Stimulated activated CD4-positive, alpha-beta T cell treated with anti-CD3 and anti-CD28 coated beads, Interleukin-1b, Interleukin-23, amount 100 ng/mL, for 48 hours (primary cell): ENCODE measurements at regions not wholly inside any gene's neighbourhood (a gene's known extent, or its start where the extent isn't known, plus 50 kb on each side); places are given as distances from the start of the nearest gene placed in this dataset.
"Not testable (repeated sequence)": the region's sequence is repeated elsewhere in the genome, so short reads cannot be mapped to it uniquely, and the experiment has no call there.

Experiments
- DNase-seq: peaks from one replicate; pipeline ENCODE4 v3.0.0-alpha.2; 2020

GRCh38 chr17:51347851-51348584 lies 87.7 kb downstream of the UTP18 start:
- no peak for DNase-seq

DNA sequence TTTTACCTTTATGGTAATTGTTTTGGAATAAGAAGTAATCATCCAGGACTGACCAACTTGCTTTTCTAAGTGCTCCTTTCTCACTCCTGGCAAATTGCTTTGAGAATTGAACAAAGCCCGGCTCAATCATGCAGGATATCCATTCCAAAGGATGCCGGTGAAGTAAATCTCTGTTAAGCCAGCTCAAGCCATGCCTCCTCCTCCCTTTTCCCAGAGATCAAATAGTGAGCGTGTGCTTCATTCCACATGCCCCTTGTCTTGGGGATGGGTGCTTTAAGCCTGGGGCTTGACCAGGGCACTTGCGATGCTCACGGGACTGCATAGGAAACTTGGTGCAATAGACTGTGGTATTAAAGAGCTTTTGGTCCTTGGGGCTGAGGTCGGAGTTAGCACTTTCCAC lies 90.7 kb downstream of the UTP18 start:
- no peak for DNase-seq

DNA sequence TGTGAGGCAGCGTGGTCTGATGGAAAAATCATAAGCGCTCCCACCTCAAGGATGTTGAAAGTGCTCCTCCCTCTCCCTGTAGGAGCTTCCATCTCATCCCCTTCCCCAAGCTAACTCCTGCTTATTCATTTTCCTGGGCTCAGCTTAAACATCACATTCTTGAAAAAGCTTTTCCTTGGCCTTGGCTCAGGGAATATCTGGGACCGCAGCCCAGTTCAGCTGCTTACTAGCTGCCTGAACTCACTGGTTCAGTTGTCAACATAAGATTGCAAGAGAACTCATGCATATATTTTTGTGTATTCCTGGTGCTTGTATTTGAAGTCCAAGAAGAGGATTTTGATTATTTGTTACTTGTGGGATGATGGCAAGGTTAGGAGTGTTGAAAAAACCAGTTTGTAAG lies 91.5 kb downstream of the UTP18 start:
- DNase-seq, result no peak

- DNase-seq, result no peak
Observed at GRCh38 chr17:51352798-51353197, 92.5 kb downstream of the UTP18 start.

GRCh38 chr17:51353296-51353695 lies 93.0 kb downstream of the UTP18 start:
- no peak for DNase-seq

DNA sequence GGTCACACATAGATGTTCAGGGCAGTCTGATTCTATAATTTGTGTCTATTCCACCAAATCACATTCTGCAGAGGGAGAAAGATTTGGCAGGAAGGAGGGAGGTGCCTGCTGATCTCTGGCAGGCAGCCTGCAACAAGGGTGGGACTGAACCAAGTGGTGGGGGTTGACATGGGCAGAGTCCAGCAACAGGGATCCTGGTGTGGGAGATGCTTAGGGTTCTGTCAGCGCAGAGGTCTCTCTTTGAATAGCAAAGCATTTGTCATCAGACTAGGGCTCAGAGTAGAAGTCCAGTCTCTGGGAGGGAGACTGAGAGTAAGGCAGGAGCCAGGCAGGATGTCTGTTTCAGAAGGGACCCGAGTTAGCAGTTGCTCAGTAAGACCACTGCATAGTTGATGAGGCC lies 94.6 kb downstream of the UTP18 start:
- DNase-seq, result no peak

DNA sequence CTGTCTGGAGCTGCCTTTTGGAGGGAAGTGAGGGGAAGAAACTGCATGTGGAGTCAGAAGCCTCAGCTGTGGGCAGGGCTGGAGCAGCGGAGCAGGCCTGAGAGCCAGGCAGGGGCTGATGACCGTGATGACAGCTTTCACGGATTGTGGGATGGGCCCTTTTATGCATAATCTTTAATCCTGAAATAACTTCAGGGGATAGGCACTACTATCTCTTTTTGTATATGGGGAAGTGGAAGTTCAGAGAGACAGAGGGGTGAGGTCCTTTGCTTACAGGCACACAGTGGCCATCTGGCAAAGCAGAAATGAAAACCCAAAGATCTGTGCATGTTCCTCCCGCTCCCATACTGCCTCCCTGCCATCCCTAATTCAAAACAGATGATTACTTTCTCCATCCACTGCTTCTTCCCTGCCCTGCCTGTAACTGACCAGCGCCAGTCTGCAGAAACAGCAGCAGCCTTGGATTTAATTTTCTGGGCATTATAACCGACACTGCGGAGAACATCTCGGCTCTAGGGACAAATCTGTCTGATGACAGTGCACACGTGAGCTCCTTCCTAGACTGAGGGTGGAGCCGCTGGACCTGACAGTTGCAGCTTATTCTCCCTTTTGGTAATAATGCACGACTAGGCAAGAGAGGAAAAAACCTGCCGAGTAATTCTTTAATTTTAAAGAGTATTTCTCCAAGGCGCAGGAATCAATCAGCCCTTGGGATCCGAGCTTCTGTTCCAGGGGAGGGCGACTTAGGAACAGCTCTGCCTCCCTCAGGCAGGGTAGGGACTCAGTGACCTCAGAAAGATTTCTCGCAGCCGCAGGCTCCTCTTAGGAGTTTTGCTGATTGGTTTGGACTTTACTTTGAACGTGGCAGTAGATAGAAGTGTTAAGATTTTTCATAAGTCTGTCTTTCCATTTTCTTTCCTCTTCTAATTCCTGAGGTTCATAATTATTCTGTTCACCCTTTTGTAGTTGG lies 95.4 kb downstream of the UTP18 start:
- DNase-seq, result no peak

DNA sequence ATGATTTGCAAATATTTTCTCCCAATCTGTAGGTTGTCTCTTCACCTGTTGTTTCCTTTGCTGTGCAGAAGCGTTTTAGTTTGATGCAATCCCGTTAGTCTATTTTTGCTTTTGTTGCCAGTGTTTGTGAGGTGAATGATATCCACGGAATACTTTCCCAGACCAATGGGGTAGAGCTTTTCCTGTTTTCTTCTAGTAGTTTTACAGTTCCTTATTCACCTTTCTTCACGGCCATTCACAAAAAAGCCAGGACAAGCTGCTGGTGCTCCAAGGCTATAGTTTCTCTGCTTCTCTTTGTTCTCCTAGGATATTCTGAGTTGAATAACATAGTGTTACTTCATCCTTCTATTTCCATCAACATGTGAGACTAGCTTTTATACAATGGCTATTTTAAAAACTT lies 98.7 kb downstream of the UTP18 start:
- DNase-seq, result no peak

DNA sequence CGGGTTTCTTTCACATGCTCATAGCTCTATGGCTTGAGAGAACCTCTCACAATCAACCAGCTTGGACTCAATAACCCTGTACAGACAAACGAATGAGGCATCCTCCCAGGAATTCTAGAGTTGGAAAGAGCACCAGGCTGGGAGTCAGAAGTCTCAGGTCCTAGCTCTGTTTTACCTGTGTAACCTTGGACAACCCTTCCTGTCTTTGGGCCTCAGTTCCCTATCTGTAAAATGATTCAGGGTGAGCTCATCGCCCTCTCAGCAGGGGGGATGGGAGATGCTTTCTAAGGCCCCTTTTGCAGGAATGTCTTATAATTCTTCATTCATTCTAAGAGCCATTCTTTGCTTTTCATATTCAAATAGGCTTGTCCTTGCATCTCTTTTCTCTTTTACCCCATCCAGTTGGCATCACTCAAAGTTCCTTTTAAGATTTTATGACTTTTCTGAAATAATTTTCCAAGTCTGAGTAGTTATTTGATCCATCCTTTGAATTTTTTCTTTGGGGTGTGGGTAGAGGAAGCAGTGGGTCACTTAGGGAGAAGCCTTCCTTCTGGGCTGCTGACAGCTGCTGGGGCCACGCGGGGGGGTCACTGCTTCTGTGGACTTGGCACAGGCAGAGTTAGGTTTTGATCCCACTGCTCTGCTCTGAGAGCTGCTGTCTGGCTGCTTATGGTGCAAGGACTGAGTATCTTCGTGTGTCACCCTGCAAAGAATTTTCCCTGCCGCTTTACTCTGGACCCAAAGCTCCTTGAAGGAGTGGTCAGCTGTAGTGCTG lies 102.7 kb downstream of the UTP18 start:
- no peak for DNase-seq

- peak; percentile 13 for DNase-seq
Observed at GRCh38 chr17:51365090-51365489, 104.7 kb downstream of the UTP18 start.

DNA sequence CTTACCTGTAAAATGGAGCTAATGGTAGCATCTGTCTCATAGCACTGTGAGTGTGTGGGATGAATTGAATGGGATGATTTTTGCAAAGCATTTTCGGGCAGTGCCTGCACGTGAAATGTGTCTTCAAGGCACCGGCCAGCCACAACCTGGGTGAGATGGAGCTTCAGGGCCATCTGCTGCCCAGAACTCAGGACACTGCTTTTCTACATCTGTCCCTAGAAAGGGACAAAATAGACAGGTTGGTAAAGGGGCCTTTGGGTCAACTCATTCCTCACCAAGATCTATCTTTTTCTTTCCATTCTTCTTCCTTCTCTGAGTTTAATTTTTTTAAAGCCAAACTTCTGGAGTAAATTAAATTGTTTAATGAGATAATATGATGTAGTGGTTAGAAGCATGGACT lies 106.5 kb downstream of the UTP18 start:
- DNase-seq, result no peak

DNA sequence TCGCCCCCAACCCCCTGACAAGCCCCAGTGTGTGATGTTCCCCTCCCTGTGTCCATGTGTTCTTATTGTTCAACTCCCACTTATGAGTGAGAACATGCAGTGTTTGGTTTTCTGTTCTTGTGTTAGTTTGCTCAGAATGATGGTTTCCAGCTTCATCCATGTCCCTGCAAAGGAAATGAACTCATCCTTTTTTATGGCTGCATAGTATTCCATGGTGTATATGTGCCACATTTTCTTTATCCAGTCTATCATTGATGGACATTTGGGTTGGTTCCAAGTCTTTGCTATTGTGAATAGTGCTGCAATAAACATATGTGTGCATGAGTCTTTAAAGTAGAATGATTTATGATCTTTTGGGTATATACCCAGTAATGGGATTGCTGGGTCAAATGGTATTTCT lies 107.5 kb downstream of the UTP18 start:
- not testable (repeated sequence) for DNase-seq

DNA sequence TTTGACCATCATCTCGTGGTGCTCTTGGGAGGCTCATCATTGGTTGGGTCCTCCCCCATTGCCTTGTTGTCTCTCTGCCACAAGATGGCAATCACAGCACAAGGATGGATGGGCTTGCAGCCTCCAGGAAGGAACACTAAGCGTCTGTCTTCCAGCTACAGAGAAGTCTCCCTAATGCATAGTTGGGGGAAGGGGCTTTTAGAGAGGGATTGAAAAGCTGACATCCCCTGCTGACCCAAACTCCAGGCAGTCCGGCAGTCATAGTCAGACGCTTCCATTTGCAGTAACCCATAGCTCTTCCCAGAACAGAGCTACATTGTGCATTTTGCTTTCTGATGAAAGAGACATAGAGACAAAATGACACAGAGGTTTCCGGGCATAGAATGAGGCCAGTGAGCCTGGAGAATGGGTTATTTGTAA lies 111.4 kb downstream of the UTP18 start:
- DNase-seq, result peak; percentile 46

DNA sequence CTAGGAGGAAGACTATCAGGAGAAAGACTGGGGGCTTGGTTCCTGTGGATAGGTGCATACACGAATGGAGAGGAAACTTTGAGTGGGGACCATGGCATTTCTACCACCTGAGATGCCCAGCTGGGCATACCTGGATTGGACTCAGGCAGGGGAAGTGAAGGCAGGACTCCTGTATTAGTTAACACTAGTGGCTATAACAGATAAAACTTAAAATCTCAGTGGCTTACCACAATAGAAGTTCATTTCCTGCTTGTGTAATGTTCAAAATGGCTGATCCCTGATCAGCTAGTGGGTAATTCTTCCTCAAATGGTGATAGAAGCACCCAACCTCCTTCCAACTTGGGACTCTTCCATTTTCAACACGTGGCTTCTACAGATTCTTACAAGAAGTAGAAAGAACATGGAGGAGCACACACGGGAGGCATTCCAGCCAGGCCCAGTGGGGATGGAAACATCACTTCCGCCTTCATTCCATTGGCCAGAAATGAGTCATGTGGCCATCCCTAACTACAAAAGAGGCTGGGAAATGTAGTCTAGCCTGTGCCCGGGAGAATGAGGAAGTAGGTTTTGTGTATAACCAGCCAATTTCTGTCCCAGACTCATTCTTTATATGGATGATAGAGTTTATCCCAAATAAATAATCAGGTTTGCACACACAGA lies 112.1 kb downstream of the UTP18 start:
- DNase-seq, result no peak

- no peak for DNase-seq
Observed at GRCh38 chr17:51373489-51374152, 113.3 kb downstream of the UTP18 start.

DNA sequence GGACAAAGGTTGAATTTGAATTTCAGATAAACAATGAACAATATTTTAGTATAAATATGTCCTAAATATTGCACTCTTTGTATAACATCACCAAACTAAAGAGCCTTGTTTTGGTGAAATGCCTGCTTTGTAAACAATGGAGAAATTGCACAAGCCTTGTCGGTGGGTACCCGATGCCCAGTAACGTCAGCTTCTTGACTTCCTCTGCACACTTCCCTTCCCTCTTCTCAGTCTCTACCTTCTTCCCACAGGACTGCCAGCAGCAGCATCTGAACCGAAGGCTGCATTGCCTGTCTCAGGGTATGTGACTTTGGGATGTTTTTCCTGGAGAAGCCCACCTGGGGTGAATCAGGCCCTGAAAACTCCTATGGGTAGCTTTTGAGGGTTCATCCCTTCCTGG lies 113.9 kb downstream of the UTP18 start:
- no peak for DNase-seq

DNA sequence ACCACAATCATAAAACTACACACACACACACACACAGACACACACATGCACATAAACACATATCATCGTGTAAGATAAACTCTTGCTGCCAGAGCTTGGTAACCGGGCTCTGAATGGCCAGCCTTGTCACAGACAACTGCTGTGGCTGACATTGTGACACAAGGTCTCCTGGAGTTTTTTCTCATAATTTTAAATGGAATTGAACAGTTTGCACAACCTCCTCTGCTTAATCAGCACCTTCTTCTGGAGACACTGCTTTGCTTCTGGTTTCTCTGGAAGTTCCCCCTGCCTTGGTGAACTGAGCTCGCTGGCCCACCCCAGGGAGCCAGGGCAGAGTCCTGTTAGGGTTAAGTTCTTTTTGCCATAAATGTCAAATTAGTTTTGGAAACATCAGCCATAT lies 115.4 kb downstream of the UTP18 start:
- no peak for DNase-seq

DNA sequence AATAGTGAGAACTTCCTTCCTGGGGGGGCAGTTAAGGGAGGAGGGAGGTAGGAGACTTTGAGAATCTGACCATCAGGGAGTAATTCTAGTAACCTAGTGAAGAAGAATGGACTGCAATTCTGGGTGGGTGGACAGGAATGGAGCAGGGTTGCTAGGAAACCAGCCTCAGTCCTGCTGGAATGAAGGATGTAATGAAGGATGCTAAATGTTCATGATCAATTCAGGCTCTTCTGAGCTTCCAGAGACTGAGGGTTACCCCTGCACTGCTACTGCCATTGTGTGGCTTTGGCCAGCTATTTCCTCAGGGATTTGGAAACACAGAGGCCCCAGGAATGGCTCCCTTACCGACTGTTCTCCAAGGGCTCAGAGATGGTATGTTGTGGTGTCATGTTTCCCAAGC lies 116.4 kb downstream of the UTP18 start:
- DNase-seq, result no peak

- DNase-seq, result no peak
Observed at GRCh38 chr17:51381262-51381661, 120.9 kb downstream of the UTP18 start.

DNA sequence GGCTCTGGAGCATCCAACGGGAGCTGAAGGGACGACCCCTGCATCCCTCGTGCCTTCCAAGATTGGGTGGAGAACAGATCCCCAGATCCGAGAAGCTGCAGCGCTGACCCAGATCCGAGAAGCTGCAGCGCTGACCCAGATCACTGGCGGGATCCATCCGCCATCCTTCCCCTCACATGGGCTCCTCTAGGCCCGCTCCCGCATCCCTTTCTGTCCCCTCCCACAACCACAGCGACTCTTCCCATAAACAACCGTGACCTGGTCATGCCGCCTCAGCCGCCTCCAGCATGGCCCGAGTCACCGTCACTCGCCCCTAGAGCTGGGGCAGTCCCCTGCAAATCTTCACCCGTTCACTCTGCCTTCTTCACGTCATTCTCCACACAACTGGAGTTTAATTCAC lies 124.9 kb downstream of the UTP18 start:
- no peak for DNase-seq

GRCh38 chr17:51387582-51387981 lies 127.2 kb downstream of the UTP18 start:
- DNase-seq, result no peak

GRCh38 chr17:51387986-51388385 lies 127.6 kb downstream of the UTP18 start:
- no peak for DNase-seq
